ENCODE measurements at regions not wholly inside any gene's neighbourhood (a gene's known extent, or its start where the extent isn't known, plus 50 kb on each side); places are given as distances from the start of the nearest gene placed in this dataset.

DNA sequence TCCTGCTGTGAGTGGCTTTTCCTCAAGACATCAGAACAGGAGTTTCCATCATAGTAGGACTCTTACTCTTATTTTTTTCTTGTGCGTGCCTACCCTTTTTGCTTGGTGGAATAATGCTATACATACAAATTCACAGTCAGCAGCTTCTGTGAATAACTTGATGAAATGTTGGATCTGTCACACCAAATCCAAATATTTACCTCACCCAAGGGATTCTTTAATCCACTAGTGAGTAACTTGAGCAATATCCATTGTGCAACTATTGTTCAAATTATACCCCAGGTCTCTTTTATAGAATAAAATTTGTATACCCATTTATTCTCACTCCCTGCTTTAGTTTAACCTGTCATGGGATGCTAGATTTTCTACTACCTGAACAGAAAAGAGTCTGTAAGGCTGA lies 1078.3 kb upstream of the EDIL3 start:
- TF ChIP-seq, protein P1, sequence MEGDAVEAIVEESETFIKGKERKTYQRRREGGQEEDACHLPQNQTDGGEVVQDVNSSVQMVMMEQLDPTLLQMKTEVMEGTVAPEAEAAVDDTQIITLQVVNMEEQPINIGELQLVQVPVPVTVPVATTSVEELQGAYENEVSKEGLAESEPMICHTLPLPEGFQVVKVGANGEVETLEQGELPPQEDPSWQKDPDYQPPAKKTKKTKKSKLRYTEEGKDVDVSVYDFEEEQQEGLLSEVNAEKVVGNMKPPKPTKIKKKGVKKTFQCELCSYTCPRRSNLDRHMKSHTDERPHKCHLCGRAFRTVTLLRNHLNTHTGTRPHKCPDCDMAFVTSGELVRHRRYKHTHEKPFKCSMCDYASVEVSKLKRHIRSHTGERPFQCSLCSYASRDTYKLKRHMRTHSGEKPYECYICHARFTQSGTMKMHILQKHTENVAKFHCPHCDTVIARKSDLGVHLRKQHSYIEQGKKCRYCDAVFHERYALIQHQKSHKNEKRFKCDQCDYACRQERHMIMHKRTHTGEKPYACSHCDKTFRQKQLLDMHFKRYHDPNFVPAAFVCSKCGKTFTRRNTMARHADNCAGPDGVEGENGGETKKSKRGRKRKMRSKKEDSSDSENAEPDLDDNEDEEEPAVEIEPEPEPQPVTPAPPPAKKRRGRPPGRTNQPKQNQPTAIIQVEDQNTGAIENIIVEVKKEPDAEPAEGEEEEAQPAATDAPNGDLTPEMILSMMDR (conservative IDR thresholded peaks at IDR 0.05; ENCODE audit: low read depth, low read length), result no peak
- TF ChIP-seq EZH2 (IDR thresholded peaks at IDR 0.05; ENCODE audit: borderline replicate concordance, low read depth, low read length, poor library complexity, severe bottlenecking), result no peak

Measured in A673 (cell line).